ENCODE measurements at regions not wholly inside any gene's neighbourhood (a gene's known extent, or its start where the extent isn't known, plus 50 kb on each side); places are given as distances from the start of the nearest gene placed in this dataset.
"Not testable (repeated sequence)": the region's sequence is repeated elsewhere in the genome, so short reads cannot be mapped to it uniquely, and the experiment has no call there.

DNA sequence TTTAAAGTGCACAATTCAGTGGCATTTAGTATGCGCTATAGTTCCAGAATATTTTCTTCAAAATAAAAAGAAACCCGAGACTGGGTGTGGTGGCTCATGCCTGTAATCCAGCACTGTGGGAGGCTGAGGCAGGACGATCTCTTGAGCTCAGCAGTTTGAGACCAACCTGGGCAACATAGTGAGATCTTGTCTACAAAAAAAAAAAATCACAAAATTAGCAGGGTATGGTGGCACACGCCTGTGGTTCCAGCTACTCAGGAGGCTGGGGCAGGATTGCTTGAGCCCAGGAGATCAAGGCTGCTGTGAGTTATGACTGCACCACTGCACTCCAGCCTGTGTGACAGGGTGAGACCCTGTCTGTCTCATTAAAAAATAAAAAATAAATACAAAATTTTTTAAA, 1070.4 kb downstream of the RPIA start:
- TF ChIP-seq, protein P1, sequence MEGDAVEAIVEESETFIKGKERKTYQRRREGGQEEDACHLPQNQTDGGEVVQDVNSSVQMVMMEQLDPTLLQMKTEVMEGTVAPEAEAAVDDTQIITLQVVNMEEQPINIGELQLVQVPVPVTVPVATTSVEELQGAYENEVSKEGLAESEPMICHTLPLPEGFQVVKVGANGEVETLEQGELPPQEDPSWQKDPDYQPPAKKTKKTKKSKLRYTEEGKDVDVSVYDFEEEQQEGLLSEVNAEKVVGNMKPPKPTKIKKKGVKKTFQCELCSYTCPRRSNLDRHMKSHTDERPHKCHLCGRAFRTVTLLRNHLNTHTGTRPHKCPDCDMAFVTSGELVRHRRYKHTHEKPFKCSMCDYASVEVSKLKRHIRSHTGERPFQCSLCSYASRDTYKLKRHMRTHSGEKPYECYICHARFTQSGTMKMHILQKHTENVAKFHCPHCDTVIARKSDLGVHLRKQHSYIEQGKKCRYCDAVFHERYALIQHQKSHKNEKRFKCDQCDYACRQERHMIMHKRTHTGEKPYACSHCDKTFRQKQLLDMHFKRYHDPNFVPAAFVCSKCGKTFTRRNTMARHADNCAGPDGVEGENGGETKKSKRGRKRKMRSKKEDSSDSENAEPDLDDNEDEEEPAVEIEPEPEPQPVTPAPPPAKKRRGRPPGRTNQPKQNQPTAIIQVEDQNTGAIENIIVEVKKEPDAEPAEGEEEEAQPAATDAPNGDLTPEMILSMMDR (IDR thresholded peaks at IDR 0.05): not testable (repeated sequence)
- TF ChIP-seq POLR2A (IDR thresholded peaks at IDR 0.05): not testable (repeated sequence)

Data from body of pancreas (tissue), 4 donors.